D341Med (cell line): ENCODE measurements at regions not wholly inside any gene's neighbourhood (a gene's known extent, or its start where the extent isn't known, plus 50 kb on each side); places are given as distances from the start of the nearest gene placed in this dataset.

Experiments
- DNase-seq: peaks from one replicate; pipeline ENCODE4 v3.0.0; 2012; ENCODE audit warnings: low spot score

GRCh38 chr6:14187406-14187805 lies 69.8 kb downstream of the CD83 start:
- no peak for DNase-seq

GRCh38 chr6:14189074-14189473 lies 71.5 kb downstream of the CD83 start:
- DNase-seq = no peak

- no peak for DNase-seq
These were observed 72.8 kb downstream of the CD83 start for GRCh38 chr6:14190191-14190928.

GRCh38 chr6:14190929-14191224 lies 73.3 kb downstream of the CD83 start:
- DNase-seq = no peak

- no peak for DNase-seq
These were observed 74.2 kb downstream of the CD83 start for GRCh38 chr6:14191761-14192160.

- DNase-seq = no peak
These were observed 74.7 kb downstream of the CD83 start for GRCh38 chr6:14192216-14192788.

- DNase-seq = no peak
These were observed 76.0 kb downstream of the CD83 start for GRCh38 chr6:14193524-14193923.

- DNase-seq = no peak
These were observed 76.9 kb downstream of the CD83 start for GRCh38 chr6:14194483-14194882.

- no peak for DNase-seq
These were observed 77.4 kb downstream of the CD83 start for GRCh38 chr6:14194976-14195375.

- no peak for DNase-seq
These were observed 78.5 kb downstream of the CD83 start for GRCh38 chr6:14196026-14196425.

GRCh38 chr6:14197118-14197517 lies 79.5 kb downstream of the CD83 start:
- no peak for DNase-seq

GRCh38 chr6:14200047-14200446 lies 82.5 kb downstream of the CD83 start:
- DNase-seq = no peak

GRCh38 chr6:14202947-14203346 lies 85.4 kb downstream of the CD83 start:
- no peak for DNase-seq

- no peak for DNase-seq
These were observed 88.8 kb downstream of the CD83 start for GRCh38 chr6:14206391-14206790.

- DNase-seq = no peak
These were observed 89.9 kb downstream of the CD83 start for GRCh38 chr6:14207448-14207847.

- DNase-seq = no peak
These were observed 91.4 kb downstream of the CD83 start for GRCh38 chr6:14209000-14209399.

GRCh38 chr6:14210077-14210476 lies 92.5 kb downstream of the CD83 start:
- DNase-seq = no peak

- DNase-seq = peak; percentile 99
These were observed 93.3 kb downstream of the CD83 start for GRCh38 chr6:14210663-14211561.

- DNase-seq = peak; percentile 48
These were observed 94.0 kb downstream of the CD83 start for GRCh38 chr6:14211562-14211942.

GRCh38 chr6:14212020-14212419 lies 94.4 kb downstream of the CD83 start:
- DNase-seq = no peak

GRCh38 chr6:14212632-14213031 lies 95.1 kb downstream of the CD83 start:
- DNase-seq = no peak

GRCh38 chr6:14216946-14217684 lies 99.5 kb downstream of the CD83 start:
- DNase-seq = no peak
